HG02798 (cell line): ENCODE measurements at regions not wholly inside any gene's neighbourhood (a gene's known extent, or its start where the extent isn't known, plus 50 kb on each side); places are given as distances from the start of the nearest gene placed in this dataset.

ENCODE experiments used
- ATAC-seq: cut with Tn5 transposase; IDR thresholded peaks from one replicate; pipeline ENCODE4 v1.9.1; 2021; ENCODE audit warnings: mild to moderate bottlenecking; ENCODE audit not compliant: unreplicated experiment, poor library complexity

- no peak for ATAC-seq
These were observed 219.2 kb upstream of the LRFN2 start for GRCh38 chr6:40806256-40806864.

DNA sequence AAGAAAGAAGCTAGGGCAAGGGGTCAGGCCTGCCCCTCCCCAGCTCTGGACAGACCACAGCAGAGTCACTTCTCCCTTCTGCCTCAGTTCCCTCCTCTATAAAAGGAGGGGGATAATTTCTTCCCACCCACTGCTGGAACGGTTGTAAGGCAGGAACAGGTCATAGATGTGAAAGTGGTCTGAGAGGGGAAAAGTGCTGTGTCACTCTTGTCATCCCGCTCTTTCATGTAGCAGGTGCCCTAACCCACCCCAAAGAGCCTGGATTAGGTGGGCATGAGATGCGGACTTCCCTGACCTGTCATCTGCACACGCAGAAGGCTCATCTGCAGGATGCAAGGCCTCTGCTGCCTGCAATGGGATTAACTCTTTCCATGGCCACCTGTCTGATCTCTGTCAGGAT is 218.2 kb upstream of the LRFN2 start:
- no peak for ATAC-seq

GRCh38 chr6:40804905-40805304 is 217.7 kb upstream of the LRFN2 start:
- no peak for ATAC-seq

GRCh38 chr6:40803897-40804702 is 216.9 kb upstream of the LRFN2 start:
- no peak for ATAC-seq

DNA sequence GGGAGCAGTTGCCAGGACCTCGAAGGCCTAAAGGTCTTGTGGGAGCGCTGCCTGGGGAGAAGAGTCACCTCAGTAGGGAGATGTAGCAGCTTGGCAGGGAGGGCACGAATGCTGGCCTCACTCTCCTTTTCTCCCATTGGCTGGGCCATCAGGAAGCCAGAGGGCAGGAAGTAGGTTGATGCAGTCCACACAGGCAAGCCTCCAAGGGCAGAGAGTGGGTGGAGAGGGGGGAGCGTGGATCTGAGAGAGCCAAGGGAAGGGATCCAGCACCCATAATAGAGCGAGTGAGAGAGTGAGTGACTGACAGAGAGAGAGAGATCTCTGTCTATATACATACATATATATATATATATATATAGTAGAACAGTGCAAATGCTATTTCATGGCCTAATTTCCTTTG is 215.3 kb upstream of the LRFN2 start:
- no peak for ATAC-seq

DNA sequence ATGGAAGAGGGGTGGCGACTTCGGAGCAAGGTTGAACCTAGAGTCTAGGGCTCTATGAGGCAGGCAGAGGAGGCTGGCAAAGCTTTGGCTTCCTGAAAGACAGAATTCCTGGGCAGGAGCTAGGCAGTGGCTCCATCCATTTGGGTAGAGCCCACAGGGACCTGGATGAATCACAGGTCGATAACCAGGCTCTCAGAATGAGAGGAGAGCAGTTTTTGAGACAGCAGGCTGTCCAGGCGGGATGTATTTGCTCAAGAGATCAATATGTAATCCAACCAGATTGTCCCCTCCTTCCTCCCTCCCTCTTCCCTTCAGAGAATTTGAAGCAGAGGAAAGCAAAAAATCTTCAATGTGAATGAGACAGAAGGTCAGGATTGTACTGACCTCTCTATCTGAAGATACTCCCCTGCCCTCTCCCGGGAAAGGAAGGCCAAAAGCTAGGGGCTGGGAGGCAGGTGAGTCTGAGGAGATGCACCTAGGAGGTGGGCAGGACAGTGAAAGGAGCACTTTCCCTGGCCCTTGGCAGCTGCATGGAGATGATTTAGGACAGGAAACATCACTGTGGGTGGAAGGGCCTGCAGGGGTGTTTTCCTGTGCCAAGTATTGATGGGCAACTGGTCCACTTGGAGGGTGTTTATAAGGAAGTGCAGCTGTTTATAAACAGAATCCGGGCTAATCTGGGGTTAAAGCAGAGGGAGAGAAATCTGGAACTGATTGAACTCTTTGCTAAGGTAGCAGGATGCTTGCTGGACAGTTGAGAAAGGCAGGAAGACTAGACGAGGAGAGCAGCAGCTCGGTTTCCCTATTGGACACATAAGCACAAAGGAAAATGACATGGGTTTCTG is 212.4 kb upstream of the LRFN2 start:
- ATAC-seq = no peak

GRCh38 chr6:40798069-40798770 is 211.1 kb upstream of the LRFN2 start:
- ATAC-seq = no peak

DNA sequence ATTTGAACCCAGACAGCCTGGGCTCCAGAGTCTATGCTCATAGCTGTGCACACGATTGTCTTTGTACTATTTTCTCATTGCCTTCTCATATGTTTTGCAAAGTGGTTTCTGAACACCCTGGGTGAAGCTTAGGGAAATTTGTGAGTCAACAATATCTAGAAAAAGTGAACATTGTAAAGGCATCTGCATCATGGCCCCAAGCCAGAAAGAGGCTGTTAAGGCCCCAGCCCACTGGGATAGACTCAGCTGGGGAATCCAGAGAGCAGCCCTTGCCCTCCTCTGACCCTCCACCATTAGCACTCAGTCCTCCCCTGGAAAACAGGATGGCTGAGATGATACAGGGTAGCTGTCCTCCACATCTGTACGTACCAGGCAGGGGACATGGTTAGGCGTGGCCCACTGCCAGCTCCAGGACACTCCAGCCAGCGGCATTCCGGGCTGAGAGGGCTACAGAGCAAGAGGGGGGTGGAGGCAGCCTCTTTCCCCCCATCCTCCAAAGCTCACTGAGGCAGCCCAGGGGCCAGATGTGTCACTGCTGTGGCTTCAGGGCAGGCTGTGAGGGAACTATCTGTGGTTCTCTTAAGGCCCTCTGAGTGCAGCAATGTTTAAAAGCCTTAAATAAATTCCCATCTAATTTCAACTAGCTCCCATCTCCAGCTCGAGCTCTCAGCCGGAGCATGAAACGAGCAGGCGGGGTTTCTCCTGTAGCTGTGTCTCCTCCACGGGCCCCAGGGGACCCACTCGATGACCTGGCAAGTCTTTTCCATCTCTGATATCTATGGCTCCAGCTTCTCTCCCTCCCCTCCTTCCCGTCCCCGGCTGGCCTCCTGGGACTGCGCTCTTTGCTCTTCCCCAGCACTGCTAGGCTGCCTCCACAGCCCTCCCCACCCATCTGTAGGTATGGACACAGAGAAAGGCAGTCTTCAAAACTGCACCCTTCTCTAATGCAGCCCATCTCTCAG is 209.4 kb upstream of the LRFN2 start:
- ATAC-seq = no peak

DNA sequence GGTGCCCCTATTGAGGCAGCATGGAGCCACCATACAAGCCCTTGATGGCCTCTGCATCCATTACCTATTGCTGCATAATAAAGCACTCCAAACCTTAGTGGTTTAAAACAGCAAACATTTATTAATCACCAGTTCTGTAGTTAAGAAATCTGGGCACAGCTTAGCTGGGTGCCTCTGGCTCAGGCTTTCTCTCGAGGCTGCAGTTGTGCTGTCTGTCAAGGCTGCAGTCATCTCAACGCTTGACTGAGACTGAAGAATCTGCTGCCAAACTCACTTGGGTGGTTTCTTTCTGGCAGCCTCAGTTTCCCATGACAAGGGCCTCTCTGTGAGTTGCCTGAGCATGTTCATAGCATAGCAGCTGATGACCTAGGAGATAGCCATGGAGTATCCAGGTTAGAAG is 207.4 kb upstream of the LRFN2 start:
- ATAC-seq = no peak

GRCh38 chr6:40792183-40792582 is 205.0 kb upstream of the LRFN2 start:
- no peak for ATAC-seq

DNA sequence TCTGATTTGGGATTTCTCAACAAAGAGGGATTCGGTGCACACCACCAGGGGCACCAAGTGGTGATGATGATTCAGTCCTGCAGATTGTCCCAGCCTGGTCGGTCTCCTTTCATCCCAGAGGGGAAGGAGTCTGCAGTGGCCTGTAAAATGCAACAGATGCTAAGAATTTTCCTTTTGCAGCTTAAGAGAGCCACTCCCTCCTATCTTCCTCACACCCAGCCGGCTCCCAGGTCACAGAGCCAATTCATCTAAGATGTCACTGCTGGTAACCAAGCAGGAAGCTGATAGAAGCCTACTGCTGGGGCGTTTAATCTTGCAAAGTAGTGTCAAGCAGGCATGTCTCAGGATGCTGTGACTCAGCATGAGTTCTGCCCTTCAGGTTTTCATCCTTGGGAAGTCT is 203.8 kb upstream of the LRFN2 start:
- ATAC-seq = no peak

DNA sequence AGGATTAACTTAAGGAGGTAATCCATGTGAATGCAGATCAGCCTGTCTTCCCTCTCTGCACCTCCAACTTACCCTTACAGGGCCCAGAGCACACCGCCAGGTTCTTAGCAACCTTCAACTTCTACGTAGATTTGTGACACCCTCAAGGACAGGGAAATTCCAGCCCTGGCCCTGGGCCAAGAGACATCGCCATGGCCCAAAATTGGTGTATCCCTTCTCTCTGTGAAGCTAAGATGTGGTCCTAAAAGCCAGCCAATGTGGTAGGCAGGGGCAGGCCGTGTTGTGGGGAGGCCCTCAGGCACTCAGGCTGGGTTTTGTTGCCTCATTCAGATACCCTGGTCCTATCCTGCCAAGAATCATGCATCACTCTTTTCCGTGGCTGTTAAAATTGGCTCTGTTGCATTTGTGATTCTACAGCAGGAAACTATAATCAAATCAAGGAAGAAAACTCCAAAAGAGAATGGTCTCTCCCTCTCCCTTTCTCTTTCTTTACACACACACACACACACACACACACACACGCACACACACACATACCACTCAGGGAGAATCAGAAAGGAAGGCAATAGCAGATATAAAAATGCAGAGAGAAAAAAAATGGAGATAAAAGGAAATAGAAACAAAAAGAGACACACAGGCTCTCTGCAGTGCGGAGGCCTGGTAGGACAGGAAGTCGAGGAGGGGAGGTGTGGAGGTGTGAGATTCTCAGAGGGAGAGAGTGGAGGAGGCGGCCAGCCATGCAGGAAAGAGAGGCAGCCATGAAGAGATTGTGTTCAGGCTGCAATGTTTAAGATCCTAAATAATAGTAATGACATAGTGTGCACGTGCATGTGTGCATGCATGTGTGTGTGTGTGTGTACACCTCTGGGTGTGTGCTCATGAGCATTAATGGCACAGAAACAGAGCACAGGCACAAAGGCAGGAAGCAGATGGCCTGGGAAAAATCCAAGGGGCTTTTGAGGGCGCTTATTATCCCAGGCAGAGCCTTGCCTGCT is 201.8 kb upstream of the LRFN2 start:
- ATAC-seq = no peak

GRCh38 chr6:40782355-40782754 is 195.2 kb upstream of the LRFN2 start:
- no peak for ATAC-seq

- no peak for ATAC-seq
These were observed 193.5 kb upstream of the LRFN2 start for GRCh38 chr6:40780637-40781036.

GRCh38 chr6:40779409-40779808 is 192.2 kb upstream of the LRFN2 start:
- ATAC-seq = no peak

DNA sequence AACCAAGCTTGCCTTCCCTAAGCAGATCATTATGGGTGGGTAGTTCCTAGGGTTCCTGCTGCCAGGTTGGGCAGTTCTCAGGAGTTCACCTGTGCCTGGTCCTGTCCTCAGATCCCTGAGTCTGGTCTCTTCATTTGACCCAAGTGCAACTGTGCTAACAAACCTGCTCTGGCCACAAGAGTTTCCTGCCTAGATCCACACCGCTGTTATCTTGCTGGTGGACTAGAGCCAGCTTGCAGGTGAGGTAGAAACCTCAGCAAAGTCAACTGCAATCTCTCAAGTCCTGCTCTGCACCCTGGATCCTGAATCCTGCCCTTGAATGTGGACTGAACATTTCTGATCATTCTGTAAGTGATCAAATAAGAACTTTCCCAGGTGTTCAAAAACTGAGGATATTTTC is 191.8 kb upstream of the LRFN2 start:
- ATAC-seq = no peak

DNA sequence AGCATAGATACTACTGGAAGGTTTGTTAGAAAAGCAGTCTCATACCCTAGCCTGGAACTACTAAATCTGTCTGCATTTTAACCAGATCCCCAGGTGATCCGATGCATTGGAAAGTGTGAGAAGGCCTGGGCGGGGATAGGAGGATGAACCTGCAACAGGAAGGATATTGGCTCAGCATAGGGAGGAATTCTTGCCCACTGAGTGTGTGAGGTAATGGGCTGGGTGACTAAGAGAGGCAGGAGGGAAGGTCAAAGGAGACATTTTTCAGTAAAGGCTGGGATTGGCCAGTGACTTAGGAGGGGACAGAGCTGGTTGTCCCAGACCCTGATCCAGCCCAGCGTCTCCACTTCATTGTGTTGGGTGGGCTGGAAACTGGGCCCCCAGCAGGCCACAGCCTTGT is 191.0 kb upstream of the LRFN2 start:
- no peak for ATAC-seq

- ATAC-seq = no peak
These were observed 187.8 kb upstream of the LRFN2 start for GRCh38 chr6:40774932-40775331.
